RWPE1 (cell line): ENCODE measurements at regions not wholly inside any gene's neighbourhood (a gene's known extent, or its start where the extent isn't known, plus 50 kb on each side); places are given as distances from the start of the nearest gene placed in this dataset.

ENCODE experiments used
- CTCF ChIA-PET: fragments of 350-600 bp; sonication (Branson Sonifier 250); formaldehyde crosslinking; extraction: SDS; loops from one replicate; lab custom pipeline; 2021; lab: Yijun Ruan, JAX
- POLR2A ChIA-PET: fragments of 400-600 bp; formaldehyde crosslinking; extraction: SDS; loops from one replicate; lab custom pipeline; 2020; ENCODE audit warnings: antibody characterized with exemption; ENCODE audit not compliant: low non-redundant PET; lab: Yijun Ruan, JAX
- DNase-seq: peaks from one replicate; pipeline ENCODE4 v3.0.0; 2012; ENCODE audit warnings: low spot score
- H3K27ac ChIP-seq: fragments of 450-650 bp; 2 replicates; pipeline ENCODE4 v1.5.1; 2017
- CTCF ChIP-seq: fragments of 450-650 bp; conservative IDR thresholded peaks from 2 replicates; pipeline ENCODE4 v1.5.1; 2017; ENCODE audit warnings: low read depth, mild to moderate bottlenecking

- DNase-seq = no peak
- CTCF ChIA-PET = no interaction called here
- POLR2A ChIA-PET = no interaction called here
- no peak overlapping the region for H3K27ac ChIP-seq
- TF ChIP-seq CTCF = no peak
Observed at GRCh38 chr16:52799149-52799548, 252.2 kb upstream of the TOX3 start.

GRCh38 chr16:52787709-52788108 is 240.8 kb upstream of the TOX3 start:
- POLR2A ChIA-PET = no interaction called here
- TF ChIP-seq CTCF = no peak
- CTCF ChIA-PET = no interaction called here
- DNase-seq = no peak
- H3K27ac ChIP-seq = no peak overlapping the region

- CTCF ChIA-PET = no interaction called here
- POLR2A ChIA-PET = no interaction called here
- no peak for DNase-seq
- TF ChIP-seq CTCF = no peak
- H3K27ac ChIP-seq = no peak overlapping the region
Observed at GRCh38 chr16:52786091-52786490, 239.1 kb upstream of the TOX3 start.

- no peak overlapping the region for H3K27ac ChIP-seq
- no peak for DNase-seq
- CTCF ChIA-PET = no interaction called here
- POLR2A ChIA-PET = no interaction called here
- no peak for TF ChIP-seq CTCF
Observed at GRCh38 chr16:52785653-52786052, 238.7 kb upstream of the TOX3 start.

GRCh38 chr16:52783616-52784015 is 236.7 kb upstream of the TOX3 start:
- ChIA-PET CTCF (no interaction called here), POLR2A (no interaction called here)
- no peak overlapping the region for H3K27ac ChIP-seq
- DNase-seq = no peak
- no peak for TF ChIP-seq CTCF

- ChIA-PET CTCF (no interaction called here), POLR2A (no interaction called here)
- TF ChIP-seq CTCF = no peak
- no peak for DNase-seq
- H3K27ac ChIP-seq = no peak overlapping the region
Observed at GRCh38 chr16:52781005-52781630, 234.2 kb upstream of the TOX3 start.
